ENCODE measurements at regions not wholly inside any gene's neighbourhood (a gene's known extent, or its start where the extent isn't known, plus 50 kb on each side); places are given as distances from the start of the nearest gene placed in this dataset.

- TF ChIP-seq, protein P1, sequence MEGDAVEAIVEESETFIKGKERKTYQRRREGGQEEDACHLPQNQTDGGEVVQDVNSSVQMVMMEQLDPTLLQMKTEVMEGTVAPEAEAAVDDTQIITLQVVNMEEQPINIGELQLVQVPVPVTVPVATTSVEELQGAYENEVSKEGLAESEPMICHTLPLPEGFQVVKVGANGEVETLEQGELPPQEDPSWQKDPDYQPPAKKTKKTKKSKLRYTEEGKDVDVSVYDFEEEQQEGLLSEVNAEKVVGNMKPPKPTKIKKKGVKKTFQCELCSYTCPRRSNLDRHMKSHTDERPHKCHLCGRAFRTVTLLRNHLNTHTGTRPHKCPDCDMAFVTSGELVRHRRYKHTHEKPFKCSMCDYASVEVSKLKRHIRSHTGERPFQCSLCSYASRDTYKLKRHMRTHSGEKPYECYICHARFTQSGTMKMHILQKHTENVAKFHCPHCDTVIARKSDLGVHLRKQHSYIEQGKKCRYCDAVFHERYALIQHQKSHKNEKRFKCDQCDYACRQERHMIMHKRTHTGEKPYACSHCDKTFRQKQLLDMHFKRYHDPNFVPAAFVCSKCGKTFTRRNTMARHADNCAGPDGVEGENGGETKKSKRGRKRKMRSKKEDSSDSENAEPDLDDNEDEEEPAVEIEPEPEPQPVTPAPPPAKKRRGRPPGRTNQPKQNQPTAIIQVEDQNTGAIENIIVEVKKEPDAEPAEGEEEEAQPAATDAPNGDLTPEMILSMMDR (IDR thresholded peaks at IDR 0.05), result no peak
- TF ChIP-seq POLR2A (IDR thresholded peaks at IDR 0.05), result no peak
Observed at GRCh38 chr13:23965346-23965745, 68.0 kb upstream of the C1QTNF9B start.
